Osteoblast (primary cell): ENCODE measurements at regions not wholly inside any gene's neighbourhood (a gene's known extent, or its start where the extent isn't known, plus 50 kb on each side); places are given as distances from the start of the nearest gene placed in this dataset.

ENCODE experiments used
- DNase-seq: peaks from one replicate; pipeline ENCODE4 v3.0.0; 2011; ENCODE audit warnings: low spot score, mixed read lengths; ENCODE audit not compliant: insufficient read length; ENCODE audit errors: missing footprints
- H2AFZ ChIP-seq: 2 replicates; pipeline ENCODE4 v1.6.0; 2011; ENCODE audit warnings: mild to moderate bottlenecking, low read length
- H3K27ac ChIP-seq: 2 replicates; pipeline ENCODE4 v1.5.1; 2011; ENCODE audit warnings: mild to moderate bottlenecking, low read depth, low read length, moderate library complexity
- H3K27me3 ChIP-seq: 2 replicates; pipeline ENCODE4 v1.6.0; 2012; ENCODE audit warnings: mild to moderate bottlenecking, control low read depth, inconsistent platforms, low read length, moderate library complexity; ENCODE audit not compliant: insufficient read depth
- H3K36me3 ChIP-seq: 2 replicates; pipeline ENCODE4 v1.5.1; 2011; ENCODE audit warnings: mild to moderate bottlenecking, low read length, control low read depth, moderate library complexity; ENCODE audit not compliant: insufficient read depth
- H3K4me1 ChIP-seq: 2 replicates; pipeline ENCODE4 v1.5.1; 2011; ENCODE audit warnings: mild to moderate bottlenecking, low read length, control low read depth, moderate library complexity; ENCODE audit not compliant: insufficient read depth
- H3K4me2 ChIP-seq: 2 replicates; pipeline ENCODE4 v1.6.0; 2011; ENCODE audit warnings: mild to moderate bottlenecking, low read length; ENCODE audit not compliant: insufficient read depth
- H3K4me3 ChIP-seq: fragments of 200-600 bp; sonication (generic); 3 replicates; pipeline ENCODE4 v1.5.1; 2012; ENCODE audit warnings: mild to moderate bottlenecking, low read length, inconsistent platforms; ENCODE audit not compliant: insufficient read depth
- H3K79me2 ChIP-seq: 2 replicates; pipeline ENCODE4 v1.6.0; 2012; ENCODE audit warnings: mild to moderate bottlenecking, low read length, control low read depth, inconsistent platforms; ENCODE audit not compliant: insufficient read depth
- H3K9me3 ChIP-seq: 2 replicates; pipeline ENCODE4 v1.5.1; 2011; ENCODE audit warnings: low read depth, low read length, control low read depth
- H4K20me1 ChIP-seq: 2 replicates; pipeline ENCODE4 v1.6.0; 2012; ENCODE audit warnings: mild to moderate bottlenecking, low read length, control low read depth; ENCODE audit not compliant: insufficient read depth
- CTCF ChIP-seq: IDR thresholded peaks from 2 replicates; pipeline ENCODE4 v1.5.1; 2011; ENCODE audit warnings: mild to moderate bottlenecking, low read depth, low read length, moderate library complexity; ENCODE audit errors: extremely low read depth

- TF ChIP-seq CTCF, result no peak
- Histone ChIP-seq H3K27me3 (no peaks in the 10 kb centered on the region), H3K79me2 (no peaks in the 10 kb centered on the region), H3K4me3 (no peak overlapping the region), H4K20me1 (no peaks in the 10 kb centered on the region), H3K9me3 (no peaks in the 10 kb centered on the region), H2AFZ (no peak overlapping the region), H3K4me1 (no peaks in the 10 kb centered on the region), H3K27ac (no peak overlapping the region), H3K4me2 (no peak overlapping the region), H3K36me3 (no peaks in the 10 kb centered on the region)
- DNase-seq, result no peak
These were observed 327.6 kb downstream of the CYRIA start for GRCh38 chr2:16338026-16338425.

GRCh38 chr2:16336916-16337315 is 328.7 kb downstream of the CYRIA start:
- Histone ChIP-seq H3K4me1 (no peaks in the 10 kb centered on the region), H3K27me3 (no peaks in the 10 kb centered on the region), H3K4me2 (no peak overlapping the region), H3K79me2 (no peaks in the 10 kb centered on the region), H3K27ac (no peak overlapping the region), H3K9me3 (no peaks in the 10 kb centered on the region), H3K4me3 (no peak overlapping the region), H2AFZ (no peak overlapping the region), H4K20me1 (no peaks in the 10 kb centered on the region), H3K36me3 (no peaks in the 10 kb centered on the region)
- DNase-seq, result no peak
- no peak for TF ChIP-seq CTCF

GRCh38 chr2:16336491-16336890 is 329.1 kb downstream of the CYRIA start:
- H3K4me2 ChIP-seq, result no peak overlapping the region
- no peaks in the 10 kb centered on the region for H3K4me1 ChIP-seq
- TF ChIP-seq CTCF, result no peak
- H3K27me3 ChIP-seq, result no peaks in the 10 kb centered on the region
- no peaks in the 10 kb centered on the region for H3K36me3 ChIP-seq
- H4K20me1 ChIP-seq, result no peaks in the 10 kb centered on the region
- H3K4me3 ChIP-seq, result no peak overlapping the region
- H3K27ac ChIP-seq, result no peak overlapping the region
- H3K79me2 ChIP-seq, result no peaks in the 10 kb centered on the region
- H3K9me3 ChIP-seq, result no peaks in the 10 kb centered on the region
- no peak overlapping the region for H2AFZ ChIP-seq
- DNase-seq, result peak; percentile 18

- no peak for TF ChIP-seq CTCF
- Histone ChIP-seq H3K4me1 (no peaks in the 10 kb centered on the region), H3K27ac (no peak overlapping the region), H3K9me3 (no peaks in the 10 kb centered on the region), H4K20me1 (no peaks in the 10 kb centered on the region), H3K36me3 (no peaks in the 10 kb centered on the region), H2AFZ (no peak overlapping the region), H3K27me3 (no peaks in the 10 kb centered on the region), H3K4me3 (no peak overlapping the region), H3K4me2 (no peak overlapping the region), H3K79me2 (no peaks in the 10 kb centered on the region)
- peak; percentile 17 for DNase-seq
These were observed 329.7 kb downstream of the CYRIA start for GRCh38 chr2:16335947-16336346.
